ENCODE measurements at regions not wholly inside any gene's neighbourhood (a gene's known extent, or its start where the extent isn't known, plus 50 kb on each side); places are given as distances from the start of the nearest gene placed in this dataset.

- TF ChIP-seq CTCF (IDR thresholded peaks at IDR 0.05), result no peak
- no peak for TF ChIP-seq POLR2AphosphoS5 (IDR thresholded peaks at IDR 0.05)
- TF ChIP-seq POLR2A (IDR thresholded peaks at IDR 0.05), result no peak
These were observed 102.4 kb upstream of the ARMC2 start for GRCh38 chr6:108745664-108746336.
